HepG2 (cell line): ENCODE measurements at regions not wholly inside any gene's neighbourhood (a gene's known extent, or its start where the extent isn't known, plus 50 kb on each side); places are given as distances from the start of the nearest gene placed in this dataset.
"Not testable (repeated sequence)": the region's sequence is repeated elsewhere in the genome, so short reads cannot be mapped to it uniquely, and the experiment has no call there.

ENCODE experiments used
- MEF2D ChIP-seq: sonication (generic); formaldehyde crosslinking; IDR thresholded peaks from 2 replicates; pipeline ENCODE4 v1.5.1; 2020; ENCODE audit warnings: mild to moderate bottlenecking, missing genetic modification reagents
- TBP ChIP-seq: sonication (generic); formaldehyde crosslinking; IDR thresholded peaks from 2 replicates; pipeline ENCODE4 v1.5.0; 2020; ENCODE audit warnings: missing genetic modification reagents
- ZNF281 ChIP-seq: sonication (generic); formaldehyde crosslinking; IDR thresholded peaks from 2 replicates; pipeline ENCODE4 v1.4.0; 2020; ENCODE audit warnings: missing genetic modification reagents, borderline replicate concordance

- TF ChIP-seq TBP (CRISPR knock-in tag); ZNF281; MEF2D (CRISPR knock-in tag): not testable (repeated sequence)
Observed at GRCh38 chr3:75901446-75901845, 116.1 kb upstream of the ZNF717 start.
